HepG2 (cell line): ENCODE measurements at regions not wholly inside any gene's neighbourhood (a gene's known extent, or its start where the extent isn't known, plus 50 kb on each side); places are given as distances from the start of the nearest gene placed in this dataset.

ENCODE experiments used
- FOXM1 ChIP-seq: sonication (generic); formaldehyde crosslinking; IDR thresholded peaks from 2 replicates; pipeline ENCODE4 v1.5.0; 2020; ENCODE audit warnings: missing genetic modification reagents
- GTF2F1 ChIP-seq: fragments of 150-350 bp; IDR thresholded peaks from 2 replicates; pipeline ENCODE4 v1.6.1; 2014; ENCODE audit warnings: low read length
- JARID2 ChIP-seq: sonication (generic); formaldehyde crosslinking; IDR thresholded peaks from 2 replicates; pipeline ENCODE4 v1.8.1; 2023; ENCODE audit warnings: missing genetic modification reagents, inconsistent platforms; ENCODE audit not compliant: insufficient replicate concordance
- MBNL3 ChIP-seq: fragments of 250-450 bp; sonication (Bioruptor Pico); conservative IDR thresholded peaks from 2 replicates; pipeline ENCODE4 v1.8.0; 2022; ENCODE audit warnings: mild to moderate bottlenecking, inconsistent platforms
- NFIC ChIP-seq: IDR thresholded peaks from 2 replicates; pipeline ENCODE4 v1.6.1; 2012; ENCODE audit warnings: mild to moderate bottlenecking, low read length, inconsistent platforms
- POLR2AphosphoS2 ChIP-seq: IDR thresholded peaks from 2 replicates; pipeline ENCODE4 v1.6.1; 2011; ENCODE audit warnings: low read depth, low read length, improper control_type of control experiment
- STAG1 ChIP-seq: sonication (generic); formaldehyde crosslinking; IDR thresholded peaks from 2 replicates; pipeline ENCODE4 v1.4.0; 2020; ENCODE audit warnings: missing genetic modification reagents
- TSC22D2 ChIP-seq: sonication (generic); formaldehyde crosslinking; IDR thresholded peaks from 2 replicates; pipeline ENCODE4 v1.5.1; 2020; ENCODE audit warnings: missing genetic modification reagents, mild to moderate bottlenecking, borderline replicate concordance
- UBTF ChIP-seq: sonication (generic); formaldehyde crosslinking; IDR thresholded peaks from 2 replicates; pipeline ENCODE4 v1.4.0; 2020; ENCODE audit warnings: mild to moderate bottlenecking, missing genetic modification reagents
- ZNF121 ChIP-seq: sonication (generic); formaldehyde crosslinking; IDR thresholded peaks from 2 replicates; pipeline ENCODE4 v1.5.0; 2020; ENCODE audit warnings: mild to moderate bottlenecking, missing genetic modification reagents
- TF ChIP-seq, protein P1 (sequence below): sonication (generic); formaldehyde crosslinking; IDR thresholded peaks from 2 replicates; pipeline ENCODE4 v1.5.0; 2020; ENCODE audit warnings: mild to moderate bottlenecking, missing genetic modification reagents, moderate library complexity
- TF ChIP-seq, protein P2 (sequence below): sonication (generic); formaldehyde crosslinking; IDR thresholded peaks from 2 replicates; pipeline ENCODE4 v1.8.1; 2023; ENCODE audit warnings: missing genetic modification reagents, inconsistent platforms, borderline replicate concordance

- no peak for TF ChIP-seq NFIC
- no peak for TF ChIP-seq GTF2F1
- no peak for TF ChIP-seq MBNL3 (CRISPR knock-in tag)
- TF ChIP-seq, protein P1, sequence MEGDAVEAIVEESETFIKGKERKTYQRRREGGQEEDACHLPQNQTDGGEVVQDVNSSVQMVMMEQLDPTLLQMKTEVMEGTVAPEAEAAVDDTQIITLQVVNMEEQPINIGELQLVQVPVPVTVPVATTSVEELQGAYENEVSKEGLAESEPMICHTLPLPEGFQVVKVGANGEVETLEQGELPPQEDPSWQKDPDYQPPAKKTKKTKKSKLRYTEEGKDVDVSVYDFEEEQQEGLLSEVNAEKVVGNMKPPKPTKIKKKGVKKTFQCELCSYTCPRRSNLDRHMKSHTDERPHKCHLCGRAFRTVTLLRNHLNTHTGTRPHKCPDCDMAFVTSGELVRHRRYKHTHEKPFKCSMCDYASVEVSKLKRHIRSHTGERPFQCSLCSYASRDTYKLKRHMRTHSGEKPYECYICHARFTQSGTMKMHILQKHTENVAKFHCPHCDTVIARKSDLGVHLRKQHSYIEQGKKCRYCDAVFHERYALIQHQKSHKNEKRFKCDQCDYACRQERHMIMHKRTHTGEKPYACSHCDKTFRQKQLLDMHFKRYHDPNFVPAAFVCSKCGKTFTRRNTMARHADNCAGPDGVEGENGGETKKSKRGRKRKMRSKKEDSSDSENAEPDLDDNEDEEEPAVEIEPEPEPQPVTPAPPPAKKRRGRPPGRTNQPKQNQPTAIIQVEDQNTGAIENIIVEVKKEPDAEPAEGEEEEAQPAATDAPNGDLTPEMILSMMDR, result no peak
- no peak for TF ChIP-seq ZNF121
- TF ChIP-seq UBTF (CRISPR knock-in tag), result no peak
- no peak for TF ChIP-seq TSC22D2 (CRISPR knock-in tag)
- TF ChIP-seq POLR2AphosphoS2, result no peak
- TF ChIP-seq, protein P2, sequence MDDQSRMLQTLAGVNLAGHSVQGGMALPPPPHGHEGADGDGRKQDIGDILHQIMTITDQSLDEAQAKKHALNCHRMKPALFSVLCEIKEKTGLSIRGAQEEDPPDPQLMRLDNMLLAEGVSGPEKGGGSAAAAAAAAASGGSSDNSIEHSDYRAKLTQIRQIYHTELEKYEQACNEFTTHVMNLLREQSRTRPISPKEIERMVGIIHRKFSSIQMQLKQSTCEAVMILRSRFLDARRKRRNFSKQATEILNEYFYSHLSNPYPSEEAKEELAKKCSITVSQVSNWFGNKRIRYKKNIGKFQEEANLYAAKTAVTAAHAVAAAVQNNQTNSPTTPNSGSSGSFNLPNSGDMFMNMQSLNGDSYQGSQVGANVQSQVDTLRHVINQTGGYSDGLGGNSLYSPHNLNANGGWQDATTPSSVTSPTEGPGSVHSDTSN (CRISPR knock-in tag), result no peak
- no peak for TF ChIP-seq STAG1 (CRISPR knock-in tag)
- no peak for TF ChIP-seq JARID2 (CRISPR knock-in tag)
- no peak for TF ChIP-seq FOXM1 (CRISPR knock-in tag)
Measured at GRCh38 chr3:146796078-146796477, 190.9 kb upstream of the PLSCR5 start.
